ENCODE measurements at regions not wholly inside any gene's neighbourhood (a gene's known extent, or its start where the extent isn't known, plus 50 kb on each side); places are given as distances from the start of the nearest gene placed in this dataset.

GRCh38 chr4:130090427-130090826 is 994.5 kb downstream of the C4orf33 start:
- no peak for TF ChIP-seq YY1 (IDR thresholded peaks at IDR 0.05; ENCODE audit: insufficient read depth, insufficient read length)
- no peaks in the 10 kb centered on the region for H3K27me3 ChIP-seq (ENCODE audit: insufficient read depth, insufficient read length)
- no peak overlapping the region for H3K4me3 ChIP-seq (ENCODE audit: insufficient read length, low read depth)
- H3K9ac ChIP-seq (ENCODE audit: insufficient read length, low read depth) = no peak overlapping the region
- no peak for DNase-seq (ENCODE audit: low read depth, low spot score)
- no peaks in the 10 kb centered on the region for H3K9me3 ChIP-seq (ENCODE audit: insufficient read depth, low read length)
- H3K36me3 ChIP-seq (ENCODE audit: insufficient read depth, insufficient read length, low read length) = no peaks in the 10 kb centered on the region
- H3K4me1 ChIP-seq (ENCODE audit: insufficient read depth, insufficient read length) = no peaks in the 10 kb centered on the region

- no peaks in the 10 kb centered on the region for H3K27me3 ChIP-seq (ENCODE audit: insufficient read depth, insufficient read length)
- no peak overlapping the region for H3K9ac ChIP-seq (ENCODE audit: insufficient read length, low read depth)
- H3K4me3 ChIP-seq (ENCODE audit: insufficient read length, low read depth) = no peak overlapping the region
- no peaks in the 10 kb centered on the region for H3K36me3 ChIP-seq (ENCODE audit: insufficient read depth, insufficient read length, low read length)
- TF ChIP-seq SUZ12 (IDR thresholded peaks at IDR 0.05; ENCODE audit: extremely low read depth, insufficient read depth, insufficient read length) (no peak), YY1 (IDR thresholded peaks at IDR 0.05; ENCODE audit: insufficient read depth, insufficient read length) (no peak), ZNF274 (IDR thresholded peaks at IDR 0.05; ENCODE audit: low read depth, low read length) (no peak)
- no peaks in the 10 kb centered on the region for H3K9me3 ChIP-seq (ENCODE audit: insufficient read depth, low read length)
- no peak for DNase-seq (ENCODE audit: low read depth, low spot score)
- H3K4me1 ChIP-seq (ENCODE audit: insufficient read depth, insufficient read length) = no peaks in the 10 kb centered on the region
Observed at GRCh38 chr4:130092187-130093015, 996.4 kb downstream of the C4orf33 start.

DNA sequence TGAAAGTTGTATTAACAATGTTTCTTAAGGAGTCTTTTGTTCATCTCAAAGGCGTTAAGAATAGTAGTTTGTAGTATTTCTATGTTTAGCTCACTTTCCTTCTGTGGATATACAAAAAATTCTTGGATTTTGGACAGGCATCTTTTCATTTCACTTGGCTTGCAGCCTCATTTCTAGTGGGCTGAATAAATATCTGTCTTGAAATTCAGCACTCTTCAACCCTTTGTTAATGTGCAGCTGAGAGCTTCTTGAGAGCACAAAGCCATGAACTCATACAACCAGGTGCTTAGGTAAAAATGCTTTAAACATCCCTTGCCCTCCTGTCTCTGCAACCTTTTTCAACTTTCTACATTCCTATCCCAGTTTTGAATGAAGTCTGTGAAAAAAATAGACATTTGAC is 1003.2 kb downstream of the C4orf33 start:
- H3K36me3 ChIP-seq (ENCODE audit: insufficient read depth, insufficient read length, low read length) = no peaks in the 10 kb centered on the region
- H3K27me3 ChIP-seq (ENCODE audit: insufficient read depth, insufficient read length) = no peaks in the 10 kb centered on the region
- no peak for DNase-seq (ENCODE audit: low read depth, low spot score)
- no peak for TF ChIP-seq YY1 (IDR thresholded peaks at IDR 0.05; ENCODE audit: insufficient read depth, insufficient read length)
- TF ChIP-seq ZNF274 (IDR thresholded peaks at IDR 0.05; ENCODE audit: low read depth, low read length) = no peak
- no peak for TF ChIP-seq SUZ12 (IDR thresholded peaks at IDR 0.05; ENCODE audit: extremely low read depth, insufficient read depth, insufficient read length)
- H3K9me3 ChIP-seq (ENCODE audit: insufficient read depth, low read length) = no peaks in the 10 kb centered on the region
- H3K4me1 ChIP-seq (ENCODE audit: insufficient read depth, insufficient read length) = no peaks in the 10 kb centered on the region
- H3K9ac ChIP-seq (ENCODE audit: insufficient read length, low read depth) = no peak overlapping the region
- H3K4me3 ChIP-seq (ENCODE audit: insufficient read length, low read depth) = no peak overlapping the region

- Histone ChIP-seq H3K4me3 (ENCODE audit: insufficient read length, low read depth) (no peak overlapping the region), H3K36me3 (ENCODE audit: insufficient read depth, insufficient read length, low read length) (no peaks in the 10 kb centered on the region), H3K4me1 (ENCODE audit: insufficient read depth, insufficient read length) (no peaks in the 10 kb centered on the region), H3K9ac (ENCODE audit: insufficient read length, low read depth) (no peak overlapping the region), H3K9me3 (ENCODE audit: insufficient read depth, low read length) (no peaks in the 10 kb centered on the region), H3K27me3 (ENCODE audit: insufficient read depth, insufficient read length) (no peaks in the 10 kb centered on the region)
- no peak for TF ChIP-seq SUZ12 (IDR thresholded peaks at IDR 0.05; ENCODE audit: extremely low read depth, insufficient read depth, insufficient read length)
- no peak for TF ChIP-seq ZNF274 (IDR thresholded peaks at IDR 0.05; ENCODE audit: low read depth, low read length)
- no peak for DNase-seq (ENCODE audit: low read depth, low spot score)
Observed at GRCh38 chr4:130110189-130110588, 1014.2 kb downstream of the C4orf33 start.

GRCh38 chr4:130110770-130111169 is 1014.8 kb downstream of the C4orf33 start:
- no peak for DNase-seq (ENCODE audit: low read depth, low spot score)
- Histone ChIP-seq H3K9me3 (ENCODE audit: insufficient read depth, low read length) (no peaks in the 10 kb centered on the region), H3K4me1 (ENCODE audit: insufficient read depth, insufficient read length) (no peaks in the 10 kb centered on the region), H3K4me3 (ENCODE audit: insufficient read length, low read depth) (no peak overlapping the region), H3K27me3 (ENCODE audit: insufficient read depth, insufficient read length) (no peaks in the 10 kb centered on the region), H3K36me3 (ENCODE audit: insufficient read depth, insufficient read length, low read length) (no peaks in the 10 kb centered on the region), H3K9ac (ENCODE audit: insufficient read length, low read depth) (no peak overlapping the region)
- TF ChIP-seq SUZ12 (IDR thresholded peaks at IDR 0.05; ENCODE audit: extremely low read depth, insufficient read depth, insufficient read length) (no peak), ZNF274 (IDR thresholded peaks at IDR 0.05; ENCODE audit: low read depth, low read length) (no peak), YY1 (IDR thresholded peaks at IDR 0.05; ENCODE audit: insufficient read depth, insufficient read length) (no peak)

DNA sequence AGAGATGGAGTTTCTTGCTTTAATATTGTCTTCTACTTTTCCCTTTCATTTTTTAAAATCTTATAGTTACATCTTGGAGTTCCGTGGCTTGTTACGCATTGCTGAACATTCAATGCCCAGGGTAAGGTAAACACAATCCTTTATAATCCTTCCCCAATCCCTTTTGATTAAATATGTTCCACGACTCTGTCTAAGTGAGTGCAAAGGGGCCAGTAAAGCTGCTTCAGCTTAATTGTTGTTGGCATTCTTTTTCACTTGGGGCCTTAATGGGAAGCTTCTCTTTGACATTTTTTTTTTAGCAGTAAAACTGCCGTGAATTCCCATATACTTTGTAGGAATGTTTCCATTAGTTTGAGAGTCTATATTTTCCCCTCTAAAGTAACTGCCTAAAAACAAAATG is 1028.1 kb downstream of the C4orf33 start:
- TF ChIP-seq ZNF274 (IDR thresholded peaks at IDR 0.05; ENCODE audit: low read depth, low read length) (no peak), YY1 (IDR thresholded peaks at IDR 0.05; ENCODE audit: insufficient read depth, insufficient read length) (no peak), SUZ12 (IDR thresholded peaks at IDR 0.05; ENCODE audit: extremely low read depth, insufficient read depth, insufficient read length) (no peak)
- Histone ChIP-seq H3K36me3 (ENCODE audit: insufficient read depth, insufficient read length, low read length) (no peaks in the 10 kb centered on the region), H3K9ac (ENCODE audit: insufficient read length, low read depth) (no peak overlapping the region), H3K9me3 (ENCODE audit: insufficient read depth, low read length) (no peaks in the 10 kb centered on the region), H3K27me3 (ENCODE audit: insufficient read depth, insufficient read length) (no peaks in the 10 kb centered on the region), H3K4me1 (ENCODE audit: insufficient read depth, insufficient read length) (no peaks in the 10 kb centered on the region), H3K4me3 (ENCODE audit: insufficient read length, low read depth) (no peak overlapping the region)
- no peak for DNase-seq (ENCODE audit: low read depth, low spot score)

GRCh38 chr4:130125467-130125866 is 1029.5 kb downstream of the C4orf33 start:
- TF ChIP-seq YY1 (IDR thresholded peaks at IDR 0.05; ENCODE audit: insufficient read depth, insufficient read length) (no peak), ZNF274 (IDR thresholded peaks at IDR 0.05; ENCODE audit: low read depth, low read length) (no peak), SUZ12 (IDR thresholded peaks at IDR 0.05; ENCODE audit: extremely low read depth, insufficient read depth, insufficient read length) (no peak)
- no peaks in the 10 kb centered on the region for H3K4me1 ChIP-seq (ENCODE audit: insufficient read depth, insufficient read length)
- no peaks in the 10 kb centered on the region for H3K9me3 ChIP-seq (ENCODE audit: insufficient read depth, low read length)
- no peak overlapping the region for H3K4me3 ChIP-seq (ENCODE audit: insufficient read length, low read depth)
- no peak overlapping the region for H3K9ac ChIP-seq (ENCODE audit: insufficient read length, low read depth)
- H3K27me3 ChIP-seq (ENCODE audit: insufficient read depth, insufficient read length) = no peaks in the 10 kb centered on the region
- DNase-seq (ENCODE audit: low read depth, low spot score) = no peak
- H3K36me3 ChIP-seq (ENCODE audit: insufficient read depth, insufficient read length, low read length) = no peaks in the 10 kb centered on the region
